Activated T-cell treated with anti-CD3 and anti-CD28 coated beads for 24 hours (primary cell): ENCODE measurements at regions not wholly inside any gene's neighbourhood (a gene's known extent, or its start where the extent isn't known, plus 50 kb on each side); places are given as distances from the start of the nearest gene placed in this dataset.
"Not testable (repeated sequence)": the region's sequence is repeated elsewhere in the genome, so short reads cannot be mapped to it uniquely, and the experiment has no call there.

Source experiments
- DNase-seq: peaks from one replicate; pipeline ENCODE4 v3.0.0-alpha.2; 2020; ENCODE audit warnings: low read depth

GRCh38 chr3:30439451-30440053, 166.8 kb upstream of the TGFBR2 start:
- DNase-seq, result no peak

- DNase-seq, result no peak
Observed at GRCh38 chr3:30440147-30440604, 166.2 kb upstream of the TGFBR2 start.

GRCh38 chr3:30440880-30441279, 165.5 kb upstream of the TGFBR2 start:
- no peak for DNase-seq

- no peak for DNase-seq
Observed at GRCh38 chr3:30443756-30444673, 162.4 kb upstream of the TGFBR2 start.

GRCh38 chr3:30448450-30449289, 157.7 kb upstream of the TGFBR2 start:
- DNase-seq, result no peak

- DNase-seq, result no peak
Observed at GRCh38 chr3:30449290-30449632, 157.1 kb upstream of the TGFBR2 start.

GRCh38 chr3:30452446-30452845, 154.0 kb upstream of the TGFBR2 start:
- no peak for DNase-seq

- no peak for DNase-seq
Observed at GRCh38 chr3:30453360-30454039, 152.9 kb upstream of the TGFBR2 start.

GRCh38 chr3:30454636-30455035, 151.8 kb upstream of the TGFBR2 start:
- DNase-seq, result no peak

GRCh38 chr3:30455112-30455511, 151.3 kb upstream of the TGFBR2 start:
- not testable (repeated sequence) for DNase-seq

- DNase-seq, result no peak
Observed at GRCh38 chr3:30455840-30456239, 150.6 kb upstream of the TGFBR2 start.

- no peak for DNase-seq
Observed at GRCh38 chr3:30456264-30456663, 150.1 kb upstream of the TGFBR2 start.

GRCh38 chr3:30457081-30457480, 149.3 kb upstream of the TGFBR2 start:
- DNase-seq, result no peak

- no peak for DNase-seq
Observed at GRCh38 chr3:30457726-30458125, 148.7 kb upstream of the TGFBR2 start.

GRCh38 chr3:30458376-30459171, 147.8 kb upstream of the TGFBR2 start:
- DNase-seq, result no peak

GRCh38 chr3:30461311-30461710, 145.1 kb upstream of the TGFBR2 start:
- DNase-seq, result no peak

GRCh38 chr3:30462721-30463470, 143.5 kb upstream of the TGFBR2 start:
- DNase-seq, result no peak

- no peak for DNase-seq
Observed at GRCh38 chr3:30464381-30464780, 142.0 kb upstream of the TGFBR2 start.

- DNase-seq, result no peak
Observed at GRCh38 chr3:30465454-30465853, 140.9 kb upstream of the TGFBR2 start.

- DNase-seq, result no peak
Observed at GRCh38 chr3:30467596-30468238, 138.7 kb upstream of the TGFBR2 start.
